ENCODE measurements at regions not wholly inside any gene's neighbourhood (a gene's known extent, or its start where the extent isn't known, plus 50 kb on each side); places are given as distances from the start of the nearest gene placed in this dataset.

DNA sequence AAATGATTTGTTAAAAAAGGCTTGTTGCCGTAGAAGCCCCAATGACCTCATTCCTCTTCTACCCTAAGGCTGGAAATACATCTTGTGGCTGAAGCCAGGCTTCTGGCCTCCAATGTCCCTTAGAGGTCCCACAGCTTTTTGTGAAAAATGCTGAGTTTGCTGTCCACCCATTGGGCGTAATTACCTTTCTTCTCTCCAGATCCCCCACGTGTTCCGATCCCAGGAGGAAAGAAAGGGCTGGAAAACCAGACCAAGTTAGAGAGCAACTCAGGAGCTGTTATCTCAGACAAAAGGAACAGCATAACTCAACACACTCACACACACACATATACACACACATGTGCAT, 154.2 kb downstream of the MIAT start:
- TF ChIP-seq, protein P1, sequence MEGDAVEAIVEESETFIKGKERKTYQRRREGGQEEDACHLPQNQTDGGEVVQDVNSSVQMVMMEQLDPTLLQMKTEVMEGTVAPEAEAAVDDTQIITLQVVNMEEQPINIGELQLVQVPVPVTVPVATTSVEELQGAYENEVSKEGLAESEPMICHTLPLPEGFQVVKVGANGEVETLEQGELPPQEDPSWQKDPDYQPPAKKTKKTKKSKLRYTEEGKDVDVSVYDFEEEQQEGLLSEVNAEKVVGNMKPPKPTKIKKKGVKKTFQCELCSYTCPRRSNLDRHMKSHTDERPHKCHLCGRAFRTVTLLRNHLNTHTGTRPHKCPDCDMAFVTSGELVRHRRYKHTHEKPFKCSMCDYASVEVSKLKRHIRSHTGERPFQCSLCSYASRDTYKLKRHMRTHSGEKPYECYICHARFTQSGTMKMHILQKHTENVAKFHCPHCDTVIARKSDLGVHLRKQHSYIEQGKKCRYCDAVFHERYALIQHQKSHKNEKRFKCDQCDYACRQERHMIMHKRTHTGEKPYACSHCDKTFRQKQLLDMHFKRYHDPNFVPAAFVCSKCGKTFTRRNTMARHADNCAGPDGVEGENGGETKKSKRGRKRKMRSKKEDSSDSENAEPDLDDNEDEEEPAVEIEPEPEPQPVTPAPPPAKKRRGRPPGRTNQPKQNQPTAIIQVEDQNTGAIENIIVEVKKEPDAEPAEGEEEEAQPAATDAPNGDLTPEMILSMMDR (conservative IDR thresholded peaks at IDR 0.05; ENCODE audit: low read depth) = no peak
- DNase-seq (ENCODE audit: low spot score) = no peak
- H3K27ac ChIP-seq = no peak overlapping the region
- ChIA-PET CTCF (no interaction called here), POLR2A (ENCODE audit: low non-redundant PET) (no interaction called here)

DNA sequence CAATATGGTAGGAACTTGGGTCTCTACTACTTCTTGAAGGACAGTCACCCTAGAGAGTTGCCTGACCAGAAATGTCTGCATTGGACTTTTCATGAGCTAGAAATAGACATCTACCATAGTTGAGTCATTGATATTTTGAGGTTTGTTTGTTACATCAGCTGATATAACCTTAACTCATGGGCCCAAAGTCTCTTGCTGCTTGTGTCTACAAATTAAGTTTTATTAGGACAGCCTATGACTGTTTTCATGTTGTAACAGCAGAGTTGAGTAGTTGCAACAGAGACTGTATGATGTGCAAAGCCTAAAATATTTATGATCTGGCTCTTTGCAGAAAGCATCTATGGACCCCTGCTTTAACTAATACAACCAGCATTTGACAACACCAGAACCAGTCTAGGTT, 155.3 kb downstream of the MIAT start:
- TF ChIP-seq, protein P1 (conservative IDR thresholded peaks at IDR 0.05; ENCODE audit: low read depth) = no peak
- ChIA-PET POLR2A (ENCODE audit: low non-redundant PET) (no interaction called here), CTCF (no interaction called here)
- DNase-seq (ENCODE audit: low spot score) = no peak
- no peak overlapping the region for H3K27ac ChIP-seq

DNA sequence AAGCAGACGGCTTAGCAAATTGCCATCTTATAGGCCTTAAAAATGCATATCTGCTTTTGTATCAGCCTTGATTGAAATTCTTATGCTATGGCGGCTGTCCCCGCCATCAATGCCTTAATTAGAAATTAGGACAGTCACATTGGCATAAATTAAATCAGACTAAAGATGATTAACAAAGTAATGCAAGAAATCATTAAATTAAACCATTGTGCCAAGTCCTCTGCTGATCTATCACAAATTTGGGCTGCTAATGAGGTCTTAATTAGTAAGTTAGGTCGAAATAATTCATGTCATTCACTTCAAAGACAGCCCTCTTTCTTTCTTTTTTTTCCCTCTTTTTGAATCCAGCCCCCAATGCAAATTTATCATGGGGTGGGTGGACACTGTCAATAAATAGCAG, 159.3 kb downstream of the MIAT start:
- H3K27ac ChIP-seq = no peak overlapping the region
- ChIA-PET CTCF (no interaction called here), POLR2A (ENCODE audit: low non-redundant PET) (no interaction called here)
- TF ChIP-seq, protein P1 (conservative IDR thresholded peaks at IDR 0.05; ENCODE audit: low read depth) = no peak
- DNase-seq (ENCODE audit: low spot score) = no peak

DNA sequence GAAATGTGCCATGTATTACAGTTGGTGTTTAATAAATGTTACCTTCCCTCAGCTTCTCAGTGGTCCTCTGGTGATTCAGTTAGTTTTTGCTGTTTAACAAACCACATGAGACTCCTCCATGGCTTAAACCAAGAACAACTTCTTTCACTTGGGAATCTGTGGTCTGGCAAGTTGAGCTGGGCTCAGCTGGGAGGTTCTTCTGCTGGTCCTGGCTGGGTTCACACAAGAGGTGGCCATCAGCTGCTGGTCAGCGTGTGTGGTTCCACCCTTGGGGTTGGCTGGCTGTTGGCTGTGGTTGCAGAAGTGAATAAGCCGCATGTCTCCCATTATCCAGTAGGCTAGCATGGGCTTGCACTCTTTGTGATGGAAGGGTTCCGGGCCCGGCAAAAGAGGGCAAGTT, 160.5 kb downstream of the MIAT start:
- TF ChIP-seq, protein P1 (conservative IDR thresholded peaks at IDR 0.05; ENCODE audit: low read depth) = no peak
- CTCF ChIA-PET = no interaction called here
- no peak for DNase-seq (ENCODE audit: low spot score)
- H3K27ac ChIP-seq = no peak overlapping the region
- POLR2A ChIA-PET (ENCODE audit: low non-redundant PET) = no interaction called here

DNA sequence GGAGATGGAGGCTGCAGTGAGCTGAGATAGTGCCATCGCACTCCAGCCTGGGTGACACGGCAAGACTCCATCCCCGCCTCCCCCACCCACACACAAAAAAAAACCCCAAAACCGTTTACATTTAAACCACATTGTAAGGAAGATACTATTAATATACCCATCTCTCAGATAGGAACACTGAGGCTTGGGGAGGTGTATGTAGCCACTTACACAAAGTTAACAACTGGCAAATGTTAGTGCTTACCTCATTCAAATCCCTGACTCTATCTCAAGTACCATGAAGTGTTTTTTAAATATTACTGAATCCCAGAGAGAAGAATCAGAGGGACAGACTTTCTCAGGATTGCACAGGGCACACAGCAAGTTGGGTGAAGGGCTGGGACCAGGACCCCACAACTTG, 164.5 kb downstream of the MIAT start:
- DNase-seq (ENCODE audit: low spot score) = no peak
- TF ChIP-seq, protein P1 (conservative IDR thresholded peaks at IDR 0.05; ENCODE audit: low read depth) = no peak
- no peak overlapping the region for H3K27ac ChIP-seq
- ChIA-PET CTCF (interaction anchor here (0.6 kb wide), 1 partner anchor 987 kb away, joined by 3 read pairs; no protein-coding TSS in a partner anchor), POLR2A (ENCODE audit: low non-redundant PET) (no interaction called here)

DNA sequence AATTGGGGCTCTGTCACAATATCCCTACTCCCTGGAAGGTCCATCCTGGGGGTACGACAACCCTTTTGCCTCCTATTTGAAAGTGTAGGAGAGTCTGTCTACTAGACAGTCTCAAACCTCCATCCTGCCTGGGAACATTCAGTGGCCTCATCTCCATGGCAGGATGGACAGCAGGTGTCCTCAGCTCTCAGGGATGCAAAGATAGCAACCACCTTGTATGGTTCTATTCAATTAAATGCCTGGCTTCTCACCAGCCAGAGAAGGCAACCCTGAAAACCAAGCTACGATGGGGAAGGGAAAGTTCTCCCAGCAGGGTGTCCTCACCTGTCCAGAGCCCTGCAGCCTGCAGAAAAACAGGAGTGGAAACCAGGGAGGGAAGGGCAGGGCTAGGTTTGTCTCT, 164.9 kb downstream of the MIAT start:
- no peak for DNase-seq (ENCODE audit: low spot score)
- ChIA-PET POLR2A (ENCODE audit: low non-redundant PET) (no interaction called here), CTCF (interaction anchor here (0.6 kb wide), 1 partner anchor 987 kb away, joined by 3 read pairs; no protein-coding TSS in a partner anchor)
- TF ChIP-seq, protein P1 (conservative IDR thresholded peaks at IDR 0.05; ENCODE audit: low read depth) = no peak
- no peak overlapping the region for H3K27ac ChIP-seq

DNA sequence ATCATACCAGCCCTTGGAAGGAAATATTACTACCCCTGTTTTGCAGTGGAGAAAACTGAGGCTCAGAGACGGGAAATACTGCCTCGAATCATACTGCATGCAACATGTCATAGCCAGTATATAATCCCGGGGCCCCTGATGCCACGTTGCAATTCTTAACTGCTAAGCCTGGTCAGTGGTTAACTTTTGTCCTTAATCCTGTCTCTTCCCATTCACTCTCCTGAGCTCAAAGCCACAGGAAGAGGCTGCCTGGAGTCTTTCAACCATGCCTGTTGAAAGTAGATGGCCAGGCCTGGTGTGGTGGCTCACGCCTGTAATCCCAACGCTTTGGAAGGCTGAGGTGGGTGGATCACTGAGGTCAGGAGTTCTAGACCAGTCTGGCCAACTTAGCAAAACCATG, 166.6 kb downstream of the MIAT start:
- H3K27ac ChIP-seq = no peak overlapping the region
- TF ChIP-seq, protein P1 (conservative IDR thresholded peaks at IDR 0.05; ENCODE audit: low read depth) = no peak
- ChIA-PET POLR2A (ENCODE audit: low non-redundant PET) (interaction anchor here (0.7 kb wide), 1 partner anchor 482 kb away, joined by 4 read pairs; no protein-coding TSS in a partner anchor), CTCF (no interaction called here)
- no peak for DNase-seq (ENCODE audit: low spot score)
